ENCODE measurements at regions not wholly inside any gene's neighbourhood (a gene's known extent, or its start where the extent isn't known, plus 50 kb on each side); places are given as distances from the start of the nearest gene placed in this dataset.
"Not testable (repeated sequence)": the region's sequence is repeated elsewhere in the genome, so short reads cannot be mapped to it uniquely, and the experiment has no call there.

DNA sequence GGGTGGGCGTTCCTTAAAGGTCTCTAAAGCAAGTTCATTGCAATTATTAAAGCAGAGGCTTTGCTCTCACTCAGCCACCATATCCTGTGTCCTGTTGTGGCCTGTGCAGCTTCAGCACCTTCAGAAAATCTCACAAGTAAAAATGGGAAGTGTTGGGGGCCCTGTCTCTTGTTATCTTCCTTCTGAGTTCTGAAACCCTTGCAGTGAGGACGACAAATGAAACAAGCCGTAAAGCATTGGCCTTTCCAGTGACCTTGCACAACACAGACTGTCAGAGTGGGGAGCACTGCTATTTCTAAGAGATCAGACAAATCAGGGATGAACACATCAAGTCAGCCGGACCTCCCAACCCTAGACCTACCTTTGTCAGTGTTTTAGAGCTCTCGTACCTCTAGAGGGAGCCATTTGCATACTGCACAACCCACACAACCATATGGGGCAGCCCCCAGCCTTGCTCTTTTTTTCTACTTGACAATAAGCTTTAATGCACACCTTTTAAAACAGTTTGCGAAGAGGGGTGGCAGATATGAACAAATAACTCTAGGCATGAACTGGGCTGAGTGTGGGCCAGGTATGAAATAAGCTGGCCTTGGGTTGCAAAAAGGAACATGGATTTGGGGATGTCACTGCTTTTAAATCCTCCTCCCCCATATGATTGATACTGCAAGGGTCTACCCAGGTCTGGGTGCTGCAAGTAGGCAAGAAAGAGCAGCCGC is 89.8 kb downstream of the KATNIP start:
- ATAC-seq = peak; percentile 78
- peak; percentile 18 for DNase-seq

DNA sequence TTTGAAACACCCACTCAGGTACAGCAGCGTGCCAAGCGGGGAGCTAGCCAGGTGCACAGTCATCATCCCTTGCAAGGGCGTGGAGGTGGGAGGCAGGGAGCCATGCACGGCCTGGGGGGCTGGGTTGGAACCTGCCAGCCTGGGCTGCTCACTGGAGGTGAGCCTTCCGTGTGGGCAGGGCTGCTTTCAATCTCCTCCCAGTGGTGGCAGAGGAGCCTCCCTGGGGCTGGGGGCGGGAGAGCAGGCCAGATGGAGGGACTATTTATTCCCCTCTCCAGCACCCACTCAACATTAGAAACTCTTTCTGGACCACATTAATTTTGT is 90.3 kb downstream of the KATNIP start:
- DNase-seq (no peak), ATAC-seq (no peak)

DNA sequence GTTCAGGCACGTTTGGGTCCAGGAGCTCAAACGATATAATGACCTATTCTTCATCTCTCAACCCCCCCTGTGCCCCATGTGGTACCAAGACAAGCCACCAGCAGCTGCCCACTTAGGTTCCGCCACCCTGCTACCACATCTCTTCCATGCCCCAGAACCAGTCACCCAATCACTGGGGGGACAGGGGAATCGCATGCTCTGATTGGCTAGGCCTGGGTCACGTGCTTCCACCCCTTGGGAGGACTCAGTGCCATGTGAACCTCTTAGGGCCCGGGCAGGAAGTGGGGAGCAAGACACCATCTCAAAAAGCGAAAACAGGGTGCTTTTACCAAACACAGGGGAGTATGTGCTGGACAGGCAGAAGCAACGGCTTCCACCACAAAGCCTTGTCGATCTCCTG is 91.3 kb downstream of the KATNIP start:
- ATAC-seq (no peak), DNase-seq (no peak)

DNA sequence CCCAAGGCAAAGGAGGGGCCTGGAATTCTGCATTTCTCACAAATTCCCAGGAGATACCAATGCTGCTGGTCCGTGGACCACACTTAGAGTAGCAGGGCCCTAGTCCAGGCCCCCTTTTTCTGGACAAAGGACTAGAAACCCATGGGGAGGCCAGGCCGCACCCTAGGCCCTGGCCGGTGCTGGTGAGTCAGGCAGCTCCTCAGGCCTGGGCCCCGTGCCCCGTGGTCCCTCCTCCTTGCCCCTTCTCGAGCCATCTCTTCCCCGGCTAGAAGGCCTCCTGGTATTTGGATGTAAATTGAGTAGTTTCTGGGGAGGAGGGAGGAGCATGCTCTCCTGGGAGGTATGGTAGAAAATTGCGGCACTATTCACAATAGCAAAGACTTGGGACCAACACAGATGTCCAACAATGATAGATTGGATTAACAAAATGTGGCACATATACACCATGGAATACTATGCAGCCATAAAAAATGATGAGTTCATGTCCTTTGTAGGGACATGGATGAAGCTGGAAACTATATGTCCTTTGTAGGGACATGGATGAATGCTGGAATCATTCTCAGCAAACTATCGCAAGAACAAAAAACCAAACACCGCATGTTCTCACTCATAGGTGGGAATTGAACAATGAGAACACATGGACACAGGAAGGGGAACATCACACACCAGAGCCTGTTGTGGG is 91.9 kb downstream of the KATNIP start:
- not testable (repeated sequence) for DNase-seq, ATAC-seq

DNA sequence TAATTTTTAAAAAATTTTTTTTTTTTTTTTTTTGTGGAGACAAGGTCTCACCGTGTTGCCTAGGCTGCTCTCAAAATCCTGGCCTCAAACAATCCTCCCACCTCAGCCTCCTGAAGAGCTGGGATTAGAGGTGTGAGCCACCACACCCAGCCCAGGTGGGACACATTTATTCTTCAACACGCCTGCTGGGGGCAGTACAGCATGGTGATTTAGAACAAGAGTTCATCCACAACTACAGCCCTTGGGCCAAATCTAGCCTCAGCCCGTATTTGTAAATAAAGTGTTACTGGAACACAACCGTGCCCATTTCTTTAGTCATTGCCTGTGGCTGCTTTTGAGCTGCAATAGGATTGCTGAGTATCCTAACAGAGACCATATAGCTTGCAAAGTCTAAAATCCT is 92.8 kb downstream of the KATNIP start:
- no peak for ATAC-seq
- DNase-seq = peak; percentile 8

DNA sequence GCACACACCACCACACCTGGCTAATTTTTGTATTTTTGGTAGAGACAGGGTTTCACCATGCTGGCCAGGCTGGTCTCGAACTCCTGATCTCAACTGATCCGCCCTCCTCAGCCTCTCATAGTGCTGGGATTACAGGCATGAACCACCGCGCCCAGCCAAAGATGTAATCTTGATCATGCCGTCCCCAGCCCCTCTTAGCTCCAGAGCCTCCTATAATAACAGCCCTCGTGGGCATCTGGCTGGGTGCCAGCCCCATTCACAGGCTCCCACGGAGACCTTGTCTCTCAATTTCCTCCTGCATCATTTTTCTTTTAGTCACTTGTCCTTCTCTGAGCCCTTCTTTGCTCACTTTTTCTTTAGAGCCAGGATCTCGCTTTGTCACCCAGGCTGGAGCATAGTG is 94.2 kb downstream of the KATNIP start:
- ATAC-seq (no peak), DNase-seq (no peak)

DNA sequence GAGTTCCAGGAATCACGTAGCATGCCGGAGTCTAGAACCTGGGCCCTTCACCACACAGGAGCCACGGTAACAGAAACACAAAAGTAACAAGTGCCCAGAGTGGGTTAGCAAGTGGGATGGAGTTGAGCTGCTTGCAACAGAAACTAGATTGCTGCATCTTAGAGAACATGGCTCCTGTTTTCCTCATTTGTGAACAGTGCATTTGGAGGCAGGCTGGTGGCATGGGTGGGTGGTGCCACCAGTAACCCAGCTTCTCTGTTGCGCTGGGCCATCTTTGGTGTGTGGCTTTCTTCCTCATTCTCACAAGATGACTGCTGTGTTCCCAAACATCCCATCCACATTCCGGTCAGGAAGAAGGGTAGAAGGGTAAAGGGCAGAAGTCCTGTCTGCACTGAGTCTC is 95.5 kb downstream of the KATNIP start:
- ATAC-seq = no peak
- DNase-seq = no peak

DNA sequence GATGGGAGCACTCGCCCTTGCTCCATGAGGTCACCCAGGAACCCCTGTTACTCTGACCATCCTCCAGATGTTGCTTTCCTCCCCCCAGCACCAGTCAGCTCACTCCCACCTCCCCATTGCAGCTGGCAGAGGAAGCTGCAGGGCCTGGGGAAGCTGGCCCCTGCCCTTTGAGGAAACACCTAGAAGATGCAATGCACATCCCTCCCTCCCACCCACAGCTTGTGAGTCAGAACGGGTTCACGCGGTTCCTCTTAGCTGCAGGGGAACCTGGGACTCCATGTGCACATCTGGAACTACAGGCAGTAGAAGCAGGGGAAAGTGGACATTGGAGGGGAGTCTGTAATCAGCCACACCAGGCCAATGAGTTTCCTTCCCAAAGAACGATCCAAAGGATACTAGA is 96.9 kb downstream of the KATNIP start:
- peak; percentile 49 for ATAC-seq
- no peak for DNase-seq

DNA sequence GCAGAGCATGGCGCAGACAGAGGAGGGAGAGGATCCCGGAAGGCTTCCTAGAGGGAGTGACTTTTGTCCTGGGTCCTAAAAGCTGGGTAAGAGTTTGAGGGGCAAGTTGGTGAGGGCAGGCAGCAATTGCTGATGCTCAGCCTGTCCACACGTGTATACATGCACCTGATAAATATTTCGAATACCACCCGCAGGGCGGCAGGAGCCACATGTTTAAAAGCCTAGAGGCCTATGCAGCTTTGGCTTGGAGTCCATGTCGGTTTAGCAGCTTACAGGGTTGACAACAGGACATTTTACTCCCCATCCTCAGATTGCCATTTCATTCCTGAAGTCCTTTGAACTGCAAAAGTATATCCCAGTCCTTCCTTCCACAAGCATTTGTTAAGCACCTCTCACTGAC is 99.1 kb downstream of the KATNIP start:
- no peak for DNase-seq
- ATAC-seq = no peak

DNA sequence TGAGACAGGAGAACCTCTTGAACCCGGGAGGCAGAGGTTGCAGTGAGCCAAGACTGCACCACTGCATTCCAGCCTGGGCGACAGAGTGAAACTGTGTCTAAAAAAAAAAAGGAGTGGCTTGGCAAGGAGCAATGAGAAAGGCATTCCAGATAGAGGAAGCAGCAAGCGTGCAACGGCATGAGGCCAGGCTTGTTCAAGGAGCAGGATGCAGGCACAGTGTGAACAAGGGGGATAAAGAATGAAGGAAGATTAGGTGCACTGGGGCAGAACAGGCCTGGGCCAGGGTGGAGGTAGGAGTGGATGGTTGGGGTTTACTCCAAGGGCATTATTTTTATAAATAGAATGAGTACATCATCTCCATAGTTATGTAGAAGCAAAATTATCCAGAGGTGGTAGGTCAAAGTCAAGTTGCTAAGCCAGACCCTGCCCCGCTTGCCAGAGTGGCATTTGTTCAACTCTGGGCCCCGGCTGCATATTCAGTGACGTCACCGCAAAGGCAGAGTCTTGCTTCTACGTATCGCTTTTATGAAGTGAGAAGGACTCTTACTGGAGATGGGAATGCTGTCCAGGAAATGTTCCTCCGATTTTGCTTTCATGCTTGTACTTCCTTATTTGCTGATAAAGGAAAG is 100.2 kb downstream of the KATNIP start:
- ATAC-seq (no peak), DNase-seq (no peak)

DNA sequence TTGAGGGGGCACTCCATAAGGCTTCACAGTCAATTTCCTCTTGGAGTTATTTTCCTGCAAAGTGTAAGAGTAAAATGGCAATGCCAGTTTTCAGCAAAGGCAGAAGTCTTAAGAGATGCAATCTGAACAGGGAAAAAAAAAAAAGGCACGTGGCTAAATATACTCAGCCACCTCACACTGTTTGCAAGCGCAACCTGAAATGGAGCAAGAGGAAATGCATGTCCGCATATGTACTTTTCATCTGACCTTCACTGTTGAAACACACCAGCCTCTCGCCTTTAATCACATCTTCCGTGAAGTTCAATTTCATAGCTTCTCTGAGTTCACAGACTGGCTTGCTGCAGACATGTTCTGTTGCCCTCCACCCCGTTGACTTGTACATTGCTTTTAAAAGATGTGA is 101.4 kb downstream of the KATNIP start:
- ATAC-seq (no peak), DNase-seq (no peak)

DNA sequence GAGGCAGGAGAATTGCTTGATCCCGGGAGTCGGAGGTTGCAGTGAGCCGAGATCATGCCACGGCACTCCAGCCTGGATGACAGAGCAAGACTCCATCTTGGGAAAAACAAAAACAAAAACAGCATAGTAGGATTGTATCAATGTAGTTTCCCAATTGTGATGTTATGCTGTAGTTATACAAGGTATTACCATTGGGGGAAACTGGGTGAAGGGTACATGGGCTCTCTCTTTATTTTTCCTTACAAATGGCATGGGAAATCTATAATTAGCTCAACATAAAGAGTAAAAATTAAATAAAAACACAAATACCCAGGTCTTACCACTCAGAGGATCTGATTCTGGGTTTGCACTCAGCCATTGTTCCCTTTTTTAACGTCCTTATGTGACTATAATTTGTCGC is 107.9 kb downstream of the KATNIP start:
- DNase-seq = no peak
- no peak for ATAC-seq

DNA sequence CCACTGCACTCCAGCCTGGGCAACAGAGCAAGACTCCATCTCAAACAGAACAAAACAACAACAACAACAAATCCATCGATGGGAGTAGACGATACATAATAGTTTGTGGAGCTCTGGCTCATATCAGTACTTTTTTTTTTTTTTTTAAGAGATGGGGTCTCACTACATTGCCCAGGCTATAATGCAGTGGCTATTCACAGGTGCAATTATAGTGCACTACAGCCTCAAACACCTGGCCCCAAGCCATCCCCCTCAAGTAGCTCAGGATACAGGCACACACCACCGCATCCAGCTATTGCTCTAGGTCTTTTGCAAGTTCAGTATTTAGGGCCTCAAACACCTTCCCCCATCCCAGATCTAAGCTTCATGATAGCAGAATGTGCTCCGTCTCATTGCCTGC is 110.6 kb downstream of the KATNIP start:
- ATAC-seq (no peak), DNase-seq (no peak)

DNA sequence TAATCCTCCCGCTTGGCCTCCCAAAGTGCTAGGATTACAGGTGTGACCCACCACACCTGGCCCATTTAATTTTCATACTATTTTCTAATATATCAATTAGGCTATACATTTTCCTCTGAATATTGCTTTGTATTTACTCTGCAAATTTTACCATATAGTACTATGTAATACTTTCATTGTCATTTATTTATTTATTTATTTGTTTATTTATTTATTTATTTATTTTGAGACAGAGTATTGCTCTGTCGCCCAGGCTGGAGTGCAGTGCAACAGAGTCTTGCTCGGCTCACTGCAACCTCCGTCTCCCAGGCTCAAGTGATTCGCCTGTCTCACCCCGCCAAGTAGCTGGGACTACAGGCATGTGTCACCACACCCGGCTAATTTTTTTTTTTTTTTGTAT is 113.3 kb downstream of the KATNIP start:
- not testable (repeated sequence) for ATAC-seq, DNase-seq

DNA sequence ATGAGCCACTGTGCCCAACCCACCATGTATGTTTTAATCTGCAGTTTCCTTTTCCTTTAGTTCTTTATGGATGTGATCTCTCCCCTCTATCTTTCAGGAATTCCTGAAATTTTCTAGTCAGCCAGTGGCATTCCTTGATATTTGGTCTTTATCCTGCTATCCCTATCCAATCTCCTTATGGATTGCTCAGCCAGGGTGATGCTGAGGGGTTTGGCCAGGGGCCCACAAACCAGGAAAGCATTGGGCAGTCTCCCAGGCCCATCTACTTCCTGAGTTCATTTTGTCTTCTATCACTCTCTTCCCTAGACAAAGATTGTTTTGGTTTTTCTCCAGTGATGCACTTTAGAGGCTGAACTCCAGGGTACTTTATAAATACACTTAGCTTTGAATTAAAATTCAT is 115.9 kb downstream of the KATNIP start:
- ATAC-seq (no peak), DNase-seq (no peak)

DNA sequence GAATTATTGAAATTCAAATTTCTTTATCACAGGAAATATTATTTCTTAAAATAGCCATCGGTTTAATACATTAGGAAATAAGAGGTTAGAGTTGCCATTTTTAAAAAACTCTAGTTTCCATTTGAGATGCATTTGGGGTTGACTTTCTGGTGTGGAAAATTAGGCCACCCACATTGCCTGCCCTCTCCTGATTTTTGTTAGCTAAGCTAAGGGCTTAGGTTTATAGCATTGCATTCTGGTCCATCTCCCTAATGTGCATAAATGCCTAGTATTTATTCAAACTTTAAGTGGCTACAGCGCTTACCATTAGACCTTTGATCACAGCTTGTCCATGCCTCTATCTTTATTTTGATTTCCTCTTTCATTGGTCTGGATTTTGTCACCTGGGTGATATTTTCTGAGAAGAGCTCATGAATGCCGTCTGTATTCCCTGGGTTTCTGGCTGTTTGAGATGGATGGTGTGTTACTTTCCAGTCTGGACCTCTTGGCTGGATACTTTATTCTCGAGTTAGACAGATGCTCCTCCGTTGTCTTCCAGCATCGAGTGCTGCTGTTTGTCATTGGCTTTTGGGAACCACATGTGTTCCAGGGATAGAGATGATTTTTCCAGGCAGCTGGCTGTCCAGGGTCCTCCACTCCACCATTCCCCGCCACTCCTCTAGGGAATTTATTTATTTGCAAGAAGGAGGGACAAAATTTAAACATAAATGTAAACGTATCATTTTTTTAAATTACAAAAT is 120.3 kb downstream of the KATNIP start:
- no peak for DNase-seq
- no peak for ATAC-seq

DNA sequence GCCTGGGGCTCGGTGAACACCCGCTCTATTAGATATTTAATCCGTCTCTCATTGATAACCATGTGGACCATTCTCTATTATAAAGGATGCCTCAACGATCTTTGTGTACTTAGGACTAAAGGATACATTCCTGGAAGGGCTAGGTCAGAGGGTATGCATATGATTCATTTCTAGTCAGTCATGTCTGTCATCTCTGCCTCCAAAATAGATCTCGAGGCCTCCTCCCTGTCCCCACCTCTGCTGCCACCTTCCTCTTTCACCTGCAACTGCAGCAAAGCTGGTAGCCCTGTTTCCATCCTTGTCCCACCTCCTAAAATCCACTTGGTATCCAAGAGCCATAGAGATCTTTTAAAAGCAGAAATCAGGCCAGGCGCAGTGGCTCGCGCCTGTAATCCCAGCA is 121.5 kb downstream of the KATNIP start:
- ATAC-seq (no peak), DNase-seq (no peak)

DNA sequence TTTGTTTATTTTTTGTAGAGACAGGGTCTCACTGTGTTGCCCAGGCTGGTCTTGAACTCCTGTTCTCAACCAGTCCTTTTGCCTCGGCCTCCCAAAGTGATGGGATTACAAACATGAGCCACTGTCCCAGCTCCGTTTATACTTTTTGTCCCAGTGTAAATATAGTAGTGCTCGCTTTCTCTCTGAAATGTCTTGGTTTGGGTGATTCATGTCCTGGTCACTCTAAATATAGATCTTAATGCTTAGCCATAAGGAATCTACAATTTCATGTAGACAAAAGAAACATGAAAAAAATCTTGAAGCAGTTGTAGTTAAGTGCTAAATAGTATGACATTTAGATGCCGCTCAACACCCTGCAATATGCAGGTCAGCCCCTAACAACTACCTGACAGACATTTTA is 126.9 kb downstream of the KATNIP start:
- no peak for ATAC-seq
- DNase-seq = no peak

DNA sequence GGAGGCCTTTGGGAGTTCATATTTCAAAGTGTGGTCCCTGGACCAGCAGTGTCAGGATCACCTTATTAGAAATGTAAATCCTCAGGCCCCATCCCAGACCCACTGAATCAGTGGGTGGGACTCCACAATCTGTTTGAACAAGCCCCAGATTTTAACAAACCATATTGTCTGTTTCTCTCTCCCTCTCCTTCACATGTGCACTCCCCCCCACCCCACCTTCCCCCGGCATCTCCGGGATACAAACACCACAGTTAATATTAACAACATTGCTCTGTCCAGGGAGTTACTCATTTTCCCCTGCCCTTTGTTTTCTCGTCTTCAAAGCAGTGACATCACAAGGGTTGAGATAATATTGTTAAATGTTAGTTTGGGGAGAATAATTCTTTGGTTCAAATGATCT is 127.3 kb downstream of the KATNIP start:
- ATAC-seq (no peak), DNase-seq (no peak)

DNA sequence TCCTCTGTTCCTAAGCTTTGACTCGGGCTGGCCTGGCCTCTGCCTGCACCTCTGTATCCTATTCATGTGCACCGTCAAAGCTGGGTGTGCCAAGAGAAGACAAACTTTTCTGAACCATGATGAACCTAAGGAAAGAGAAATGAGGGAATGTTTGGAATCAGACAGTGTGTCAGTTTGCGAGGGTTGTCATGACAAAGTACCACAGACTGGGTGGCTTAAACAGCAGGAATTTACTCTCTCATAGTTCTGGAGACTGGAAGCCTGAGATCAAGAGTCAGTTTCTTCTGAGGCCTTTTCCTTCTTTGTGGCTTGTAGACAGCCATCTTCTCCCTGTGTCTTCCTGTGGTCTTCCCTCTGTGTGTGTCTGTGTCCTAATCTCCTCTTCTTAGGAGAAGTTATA is 129.0 kb downstream of the KATNIP start:
- ATAC-seq = no peak
- DNase-seq = no peak

DNA sequence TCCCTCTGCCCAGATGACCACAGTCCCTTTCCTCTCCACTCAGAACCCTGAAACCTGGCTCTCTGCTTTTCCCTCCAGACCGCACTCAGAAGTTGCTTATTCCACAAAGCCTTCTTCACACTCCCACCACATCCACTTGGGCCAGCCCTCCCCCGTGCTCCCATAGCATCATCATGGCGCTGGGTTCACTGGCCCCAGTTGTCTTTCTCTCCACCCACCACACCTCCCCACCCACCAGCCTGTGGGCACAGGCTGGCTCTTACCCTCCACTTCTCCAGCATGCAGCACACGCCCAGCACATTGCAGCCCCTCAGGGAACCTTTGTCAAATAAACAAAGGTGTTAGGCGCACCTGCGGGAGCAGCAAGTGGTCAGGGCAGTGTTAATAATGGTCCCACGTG is 130.0 kb downstream of the KATNIP start:
- ATAC-seq (no peak), DNase-seq (no peak)

DNA sequence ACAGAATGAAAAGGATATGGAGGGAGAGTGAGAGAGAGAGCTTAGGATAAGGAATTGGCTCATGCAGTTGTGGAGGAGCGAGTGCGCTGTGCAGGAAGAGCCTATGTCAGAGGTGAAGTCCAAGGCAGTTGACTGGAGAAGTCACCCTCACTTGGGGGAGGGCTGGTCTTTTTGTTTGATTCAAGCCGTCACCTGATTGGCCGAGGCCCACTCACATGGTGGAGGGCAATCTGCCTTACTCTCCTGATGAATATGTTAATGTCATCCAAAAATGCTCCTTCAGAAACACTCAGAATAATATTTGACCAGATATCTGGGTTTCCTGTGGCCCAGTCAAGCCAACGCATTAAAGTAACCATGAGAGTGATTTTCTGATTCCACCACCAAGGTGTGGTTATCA is 131.7 kb downstream of the KATNIP start:
- ATAC-seq (no peak), DNase-seq (no peak)

DNA sequence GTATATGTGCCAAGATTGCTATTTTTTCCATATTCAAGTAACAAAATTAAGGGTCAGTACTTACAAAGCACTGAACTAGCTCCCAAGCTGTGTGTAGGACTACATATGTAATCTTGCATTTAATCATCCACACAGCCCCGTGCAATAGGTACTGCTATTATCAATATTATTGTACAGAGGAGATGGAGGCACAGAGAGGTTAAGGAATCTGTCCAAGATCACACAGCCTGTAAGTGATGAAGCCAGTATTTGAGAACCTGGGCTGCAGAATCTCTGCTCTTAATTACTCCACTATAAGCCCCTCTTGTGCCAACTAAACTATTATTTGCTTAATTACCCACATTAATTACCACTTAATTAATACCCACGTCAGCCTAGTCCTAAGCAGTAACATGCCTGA is 134.1 kb downstream of the KATNIP start:
- ATAC-seq = no peak
- no peak for DNase-seq

Data from stimulated activated naive CD8-positive, alpha-beta T cell treated with anti-CD3 and anti-CD28 coated beads, Interleukin-15, Interleukin-2, amounts not matched to agents 100 U/mL and 50 U/mL, for 24 hours (primary cell).